Neural cell (in vitro differentiated cells): ENCODE measurements at regions not wholly inside any gene's neighbourhood (a gene's known extent, or its start where the extent isn't known, plus 50 kb on each side); places are given as distances from the start of the nearest gene placed in this dataset.
"Not testable (repeated sequence)": the region's sequence is repeated elsewhere in the genome, so short reads cannot be mapped to it uniquely, and the experiment has no call there.

ENCODE experiments used
- H2AFZ ChIP-seq: fragments of 200-600, 300-800 bp; sonication (generic), shearing (Covaris generic); 2 replicates; pipeline ENCODE4 v1.6.0; 2014; ENCODE audit warnings: low read depth, mild to moderate bottlenecking, antibody characterized with exemption, low read length, moderate library complexity
- H3F3A ChIP-seq: fragments of 200-600 bp; shearing (Covaris generic); 2 replicates; pipeline ENCODE4 v1.6.1; 2016; ENCODE audit warnings: mild to moderate bottlenecking, moderate library complexity, mixed read lengths, antibody characterized with exemption, low read length; ENCODE audit not compliant: insufficient read depth, poor library complexity, severe bottlenecking
- H3K27ac ChIP-seq: fragments of 200-600, 300-800 bp; sonication (generic), shearing (Covaris generic); 2 replicates; pipeline ENCODE4 v1.5.1; 2014; ENCODE audit warnings: mild to moderate bottlenecking, low read length, moderate library complexity
- H3K27me3 ChIP-seq: fragments of 300-800, 200-600 bp; sonication (generic), shearing (Covaris generic); 2 replicates; pipeline ENCODE4 v1.6.0; 2014; ENCODE audit warnings: mild to moderate bottlenecking, low read depth, low read length, moderate library complexity; ENCODE audit not compliant: insufficient read depth
- H3K36me3 ChIP-seq: fragments of 300-800, 200-600 bp; sonication (generic), shearing (Covaris generic); 2 replicates; pipeline ENCODE4 v1.5.1; 2014; ENCODE audit warnings: mild to moderate bottlenecking, antibody characterized with exemption, low read length, moderate library complexity; ENCODE audit not compliant: insufficient read depth
- H3K4me2 ChIP-seq: fragments of 300-800, 200-600 bp; sonication (generic), shearing (Covaris generic); 2 replicates; pipeline ENCODE4 v1.6.0; 2014; ENCODE audit warnings: mild to moderate bottlenecking, low read length
- H3K4me3 ChIP-seq: fragments of 300-800, 200-600 bp; sonication (generic), shearing (Covaris generic); 2 replicates; pipeline ENCODE4 v1.5.1; 2014; ENCODE audit warnings: mild to moderate bottlenecking, low read length, moderate library complexity
- H3K79me2 ChIP-seq: fragments of 200-600 bp; shearing (Covaris generic); replicated peaks from 2 replicates; pipeline ENCODE4 v1.6.0; 2014; ENCODE audit warnings: mild to moderate bottlenecking, low read length, moderate library complexity; ENCODE audit not compliant: insufficient read depth
- H3K9ac ChIP-seq: fragments of 300-800, 200-600 bp; sonication (generic), shearing (Covaris generic); 2 replicates; pipeline ENCODE4 v1.6.1; 2016; ENCODE audit warnings: mild to moderate bottlenecking, low read length, mixed read lengths
- H3K9me2 ChIP-seq: fragments of 200-600 bp; shearing (Covaris generic); 2 replicates; pipeline ENCODE4 v1.6.1; 2016; ENCODE audit warnings: mild to moderate bottlenecking, low read length, mixed read lengths; ENCODE audit not compliant: insufficient read depth
- H3K9me3 ChIP-seq: fragments of 200-600, 300-800 bp; sonication (generic), shearing (Covaris generic); 2 replicates; pipeline ENCODE4 v1.6.1; 2016; ENCODE audit warnings: mild to moderate bottlenecking, mixed run types, low read length, moderate library complexity, mixed read lengths
- H4K20me1 ChIP-seq: fragments of 200-600 bp; shearing (Covaris generic); 2 replicates; pipeline ENCODE4 v1.6.1; 2016; ENCODE audit warnings: mild to moderate bottlenecking, mixed run types; ENCODE audit not compliant: insufficient read depth
- EP300 ChIP-seq: fragments of 450-650 bp; conservative IDR thresholded peaks from 2 replicates; pipeline ENCODE4 v1.6.1; 2014; ENCODE audit warnings: antibody characterized with exemption, mild to moderate bottlenecking, moderate library complexity; ENCODE audit not compliant: poor library complexity, severe bottlenecking
- EZH2 ChIP-seq: fragments of 200-600, 300-800 bp; shearing (Covaris generic), sonication (generic); IDR thresholded peaks from 2 replicates; pipeline ENCODE4 v1.6.1; 2014; ENCODE audit warnings: antibody characterized with exemption, low read length, borderline replicate concordance, mild to moderate bottlenecking; ENCODE audit not compliant: insufficient read depth, poor library complexity, severe bottlenecking
- MXI1 ChIP-seq: fragments of 450-650 bp; conservative IDR thresholded peaks from 2 replicates; pipeline ENCODE4 v1.6.1; 2014; ENCODE audit warnings: antibody characterized with exemption, mild to moderate bottlenecking; ENCODE audit not compliant: poor library complexity, severe bottlenecking
- POLR2AphosphoS5 ChIP-seq: IDR thresholded peaks from 2 replicates; pipeline ENCODE4 v1.6.1; 2012
- RAD21 ChIP-seq: fragments of 450-650 bp; conservative IDR thresholded peaks from 2 replicates; pipeline ENCODE4 v1.6.1; 2014; ENCODE audit warnings: antibody characterized with exemption, mild to moderate bottlenecking, moderate library complexity
- SMC3 ChIP-seq: fragments of 450-650 bp; conservative IDR thresholded peaks from 2 replicates; pipeline ENCODE4 v1.6.1; 2014; ENCODE audit warnings: antibody characterized with exemption, mild to moderate bottlenecking, moderate library complexity; ENCODE audit not compliant: poor library complexity
- TAF1 ChIP-seq: IDR thresholded peaks from 2 replicates; pipeline ENCODE4 v1.6.1; 2012; ENCODE audit warnings: low read depth
- TF ChIP-seq, protein P1 (sequence below): IDR thresholded peaks from 2 replicates; pipeline ENCODE4 v1.6.1; 2012; ENCODE audit warnings: borderline replicate concordance
- TF ChIP-seq, protein P2 (sequence below): fragments of 450-650 bp; IDR thresholded peaks from 2 replicates; pipeline ENCODE4 v1.5.1; 2014; ENCODE audit warnings: antibody characterized with exemption, mild to moderate bottlenecking, moderate library complexity; ENCODE audit not compliant: poor library complexity, severe bottlenecking

- H3K36me3 ChIP-seq, H3K4me3 ChIP-seq, H3K4me2 ChIP-seq, H3K27ac ChIP-seq, H3K79me2 ChIP-seq, H3K9me3 ChIP-seq, H3F3A ChIP-seq, H3K9me2 ChIP-seq, H2AFZ ChIP-seq, H3K27me3 ChIP-seq, H3K9ac ChIP-seq, H4K20me1 ChIP-seq: not testable (repeated sequence)
These were observed 51.7 kb upstream of the PAXBP1 start for GRCh38 chr21:32823296-32823695.

GRCh38 chr21:32824950-32825349, 53.4 kb upstream of the PAXBP1 start:
- no peaks in the 10 kb centered on the region for H3K9me2 ChIP-seq
- H3K4me2 ChIP-seq: no peak overlapping the region
- no peaks in the 10 kb centered on the region for H3K36me3 ChIP-seq
- H3K27ac ChIP-seq: no peak overlapping the region
- H3K9me3 ChIP-seq: no peaks in the 10 kb centered on the region
- H3K9ac ChIP-seq: no peak overlapping the region
- TF ChIP-seq RAD21: no peak
- no peak for TF ChIP-seq POLR2AphosphoS5
- TF ChIP-seq TAF1: no peak
- TF ChIP-seq, protein P1, sequence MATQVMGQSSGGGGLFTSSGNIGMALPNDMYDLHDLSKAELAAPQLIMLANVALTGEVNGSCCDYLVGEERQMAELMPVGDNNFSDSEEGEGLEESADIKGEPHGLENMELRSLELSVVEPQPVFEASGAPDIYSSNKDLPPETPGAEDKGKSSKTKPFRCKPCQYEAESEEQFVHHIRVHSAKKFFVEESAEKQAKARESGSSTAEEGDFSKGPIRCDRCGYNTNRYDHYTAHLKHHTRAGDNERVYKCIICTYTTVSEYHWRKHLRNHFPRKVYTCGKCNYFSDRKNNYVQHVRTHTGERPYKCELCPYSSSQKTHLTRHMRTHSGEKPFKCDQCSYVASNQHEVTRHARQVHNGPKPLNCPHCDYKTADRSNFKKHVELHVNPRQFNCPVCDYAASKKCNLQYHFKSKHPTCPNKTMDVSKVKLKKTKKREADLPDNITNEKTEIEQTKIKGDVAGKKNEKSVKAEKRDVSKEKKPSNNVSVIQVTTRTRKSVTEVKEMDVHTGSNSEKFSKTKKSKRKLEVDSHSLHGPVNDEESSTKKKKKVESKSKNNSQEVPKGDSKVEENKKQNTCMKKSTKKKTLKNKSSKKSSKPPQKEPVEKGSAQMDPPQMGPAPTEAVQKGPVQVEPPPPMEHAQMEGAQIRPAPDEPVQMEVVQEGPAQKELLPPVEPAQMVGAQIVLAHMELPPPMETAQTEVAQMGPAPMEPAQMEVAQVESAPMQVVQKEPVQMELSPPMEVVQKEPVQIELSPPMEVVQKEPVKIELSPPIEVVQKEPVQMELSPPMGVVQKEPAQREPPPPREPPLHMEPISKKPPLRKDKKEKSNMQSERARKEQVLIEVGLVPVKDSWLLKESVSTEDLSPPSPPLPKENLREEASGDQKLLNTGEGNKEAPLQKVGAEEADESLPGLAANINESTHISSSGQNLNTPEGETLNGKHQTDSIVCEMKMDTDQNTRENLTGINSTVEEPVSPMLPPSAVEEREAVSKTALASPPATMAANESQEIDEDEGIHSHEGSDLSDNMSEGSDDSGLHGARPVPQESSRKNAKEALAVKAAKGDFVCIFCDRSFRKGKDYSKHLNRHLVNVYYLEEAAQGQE: no peak
- no peak for TF ChIP-seq SMC3
- no peaks in the 10 kb centered on the region for H4K20me1 ChIP-seq
- no peak overlapping the region for H3K4me3 ChIP-seq
- no peaks in the 10 kb centered on the region for H3K27me3 ChIP-seq
- H3K79me2 ChIP-seq: no peaks in the 10 kb centered on the region
- H3F3A ChIP-seq: no peaks in the 10 kb centered on the region
- no peak overlapping the region for H2AFZ ChIP-seq

DNA sequence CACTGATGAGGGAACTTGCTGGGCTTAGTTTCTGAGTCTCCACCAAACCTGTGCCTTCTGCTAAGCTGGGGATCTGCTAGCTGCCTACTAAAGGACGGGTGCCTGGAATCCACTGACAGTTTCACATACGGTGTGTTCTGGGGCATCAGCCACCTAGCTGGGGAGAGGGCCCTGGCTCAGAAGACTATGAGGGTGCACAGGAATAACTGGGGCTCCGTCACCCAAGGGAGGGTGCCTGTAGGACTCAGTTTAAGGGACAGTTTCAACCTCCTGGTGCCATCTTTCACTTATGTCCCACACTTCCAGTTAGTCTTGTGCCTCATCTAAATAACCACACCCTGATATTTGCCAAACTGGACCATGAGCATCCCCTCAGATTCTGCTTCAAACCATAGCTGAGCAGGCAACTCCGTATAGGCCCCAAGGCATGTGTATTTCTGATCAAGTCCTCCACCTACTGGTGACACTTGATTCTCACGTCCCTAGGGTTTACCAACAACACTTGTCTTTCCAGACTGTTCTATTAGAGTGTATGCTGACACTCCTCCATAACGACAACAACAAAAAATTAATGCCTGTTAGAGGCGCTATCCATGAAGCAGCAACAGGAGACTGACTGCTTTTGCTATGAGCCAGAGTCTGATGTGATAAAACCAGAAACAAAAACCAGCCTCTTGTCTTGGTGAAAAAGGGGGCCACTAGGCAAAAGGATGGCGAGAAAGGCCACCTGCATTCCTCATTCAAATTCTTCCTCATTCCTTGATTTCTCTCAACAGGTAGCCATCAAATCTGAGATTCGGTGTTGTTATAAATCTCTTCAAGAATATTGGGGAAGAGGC, 55.0 kb upstream of the PAXBP1 start:
- no peak for TF ChIP-seq POLR2AphosphoS5
- no peak for TF ChIP-seq EZH2
- TF ChIP-seq, protein P1: no peak
- TF ChIP-seq, protein P2, sequence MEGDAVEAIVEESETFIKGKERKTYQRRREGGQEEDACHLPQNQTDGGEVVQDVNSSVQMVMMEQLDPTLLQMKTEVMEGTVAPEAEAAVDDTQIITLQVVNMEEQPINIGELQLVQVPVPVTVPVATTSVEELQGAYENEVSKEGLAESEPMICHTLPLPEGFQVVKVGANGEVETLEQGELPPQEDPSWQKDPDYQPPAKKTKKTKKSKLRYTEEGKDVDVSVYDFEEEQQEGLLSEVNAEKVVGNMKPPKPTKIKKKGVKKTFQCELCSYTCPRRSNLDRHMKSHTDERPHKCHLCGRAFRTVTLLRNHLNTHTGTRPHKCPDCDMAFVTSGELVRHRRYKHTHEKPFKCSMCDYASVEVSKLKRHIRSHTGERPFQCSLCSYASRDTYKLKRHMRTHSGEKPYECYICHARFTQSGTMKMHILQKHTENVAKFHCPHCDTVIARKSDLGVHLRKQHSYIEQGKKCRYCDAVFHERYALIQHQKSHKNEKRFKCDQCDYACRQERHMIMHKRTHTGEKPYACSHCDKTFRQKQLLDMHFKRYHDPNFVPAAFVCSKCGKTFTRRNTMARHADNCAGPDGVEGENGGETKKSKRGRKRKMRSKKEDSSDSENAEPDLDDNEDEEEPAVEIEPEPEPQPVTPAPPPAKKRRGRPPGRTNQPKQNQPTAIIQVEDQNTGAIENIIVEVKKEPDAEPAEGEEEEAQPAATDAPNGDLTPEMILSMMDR: peak; percentile 58
- TF ChIP-seq EP300: no peak
- TF ChIP-seq RAD21: peak; percentile 50
- peak; percentile 37 for TF ChIP-seq SMC3
- no peak for TF ChIP-seq MXI1
- Histone ChIP-seq H3K9me2 (no peaks in the 10 kb centered on the region), H4K20me1 (no peaks in the 10 kb centered on the region), H3F3A (no peaks in the 10 kb centered on the region), H3K9me3 (no peaks in the 10 kb centered on the region), H2AFZ (no peak overlapping the region), H3K36me3 (no peaks in the 10 kb centered on the region), H3K4me3 (no peak overlapping the region), H3K27ac (no peak overlapping the region), H3K27me3 (no peaks in the 10 kb centered on the region), H3K79me2 (no peaks in the 10 kb centered on the region), H3K9ac (no peak overlapping the region), H3K4me2 (no peak overlapping the region)
